T-helper 2 cell treated with Interferon-gamma antibody and Interleukin-4, amounts not matched to agents 100 ng/mL and 5 ng/mL, for 36 hours (primary cell): ENCODE measurements at regions not wholly inside any gene's neighbourhood (a gene's known extent, or its start where the extent isn't known, plus 50 kb on each side); places are given as distances from the start of the nearest gene placed in this dataset.

Experiments
- intact Hi-C: fragments of 100-400 bp; cut with micrococcal nuclease; formaldehyde crosslinking; loops from one replicate; pipeline ENCODE4 v1.15.1; 2023

DNA sequence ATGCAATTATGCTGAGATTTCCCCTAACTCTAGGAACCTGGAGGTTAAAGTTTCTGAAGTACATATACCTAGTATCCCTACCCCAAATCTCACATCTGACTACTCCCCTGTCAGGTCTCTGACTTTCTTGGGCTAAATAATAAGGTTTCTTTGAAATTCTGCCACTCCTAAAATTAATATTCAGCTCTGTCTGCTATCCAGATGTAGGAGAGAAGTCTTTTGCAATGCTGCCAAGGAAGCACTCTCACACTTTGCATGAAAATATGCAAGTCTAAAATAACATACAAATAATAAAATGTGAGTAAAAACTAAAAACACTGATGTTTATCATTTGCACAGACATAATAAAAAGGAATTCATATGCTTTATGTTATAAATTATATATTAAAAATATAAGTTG, 196.9 kb upstream of the LRFN5 start:
- intact Hi-C loops, result no loop called here

DNA sequence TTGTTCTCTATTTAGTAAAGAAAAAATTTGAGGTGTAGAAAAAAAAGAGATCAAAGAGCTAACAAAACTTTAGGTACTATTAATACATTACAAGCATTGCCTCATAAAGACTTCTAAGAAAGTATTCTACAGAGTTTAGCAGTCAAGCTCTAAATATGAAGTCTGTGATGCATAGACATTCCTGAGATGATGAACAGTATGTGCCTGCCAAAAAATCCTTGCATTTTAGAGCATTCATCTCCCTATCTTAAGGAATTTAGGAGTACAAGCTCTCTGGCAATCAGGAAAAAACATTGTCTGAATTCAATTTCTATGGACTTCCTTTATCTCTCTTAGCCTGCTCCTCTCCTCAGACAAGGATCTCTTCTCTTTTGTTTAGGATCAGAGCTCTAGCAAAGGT, 202.6 kb upstream of the LRFN5 start:
- intact Hi-C loops, result no loop called here

DNA sequence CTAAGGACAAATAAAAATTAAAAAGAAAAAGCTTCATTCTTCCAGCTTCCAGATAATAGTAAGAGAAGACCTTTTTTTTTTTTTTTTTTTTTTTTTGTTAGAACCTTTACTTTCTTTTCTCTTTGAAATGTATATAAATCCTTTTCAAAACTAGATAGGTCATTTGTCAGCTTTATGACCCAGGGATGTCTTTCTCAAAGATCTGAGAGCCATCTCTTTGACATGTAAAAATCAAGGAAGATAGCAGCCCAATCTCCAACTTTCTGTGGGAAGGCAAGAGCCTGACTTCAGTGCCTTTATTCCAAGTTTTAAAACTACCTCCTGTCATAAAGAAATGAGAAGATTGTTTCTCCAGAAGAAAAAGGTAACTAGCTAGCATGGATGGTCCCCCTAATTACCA, 203.3 kb upstream of the LRFN5 start:
- intact Hi-C loops, result no loop called here

DNA sequence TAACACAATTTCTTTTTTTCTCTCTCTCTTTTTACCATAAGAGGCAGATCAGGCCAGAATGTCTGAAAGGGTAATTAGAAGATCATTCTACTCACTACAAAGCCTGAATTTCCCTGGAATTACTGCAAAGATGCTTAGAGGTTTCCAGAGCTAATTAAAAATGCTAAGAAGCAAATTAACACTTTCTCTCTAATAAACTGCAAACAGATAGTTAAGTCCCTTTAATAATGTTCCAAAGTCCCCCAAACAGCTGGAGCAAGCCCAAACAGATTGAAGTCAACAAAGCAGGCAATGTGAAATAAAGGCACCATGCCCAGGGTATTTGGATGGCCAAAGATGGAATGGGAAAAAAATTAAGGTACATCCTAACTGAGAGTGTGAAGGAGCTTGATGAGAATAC, 208.8 kb upstream of the LRFN5 start:
- intact Hi-C loops, result no loop called here

DNA sequence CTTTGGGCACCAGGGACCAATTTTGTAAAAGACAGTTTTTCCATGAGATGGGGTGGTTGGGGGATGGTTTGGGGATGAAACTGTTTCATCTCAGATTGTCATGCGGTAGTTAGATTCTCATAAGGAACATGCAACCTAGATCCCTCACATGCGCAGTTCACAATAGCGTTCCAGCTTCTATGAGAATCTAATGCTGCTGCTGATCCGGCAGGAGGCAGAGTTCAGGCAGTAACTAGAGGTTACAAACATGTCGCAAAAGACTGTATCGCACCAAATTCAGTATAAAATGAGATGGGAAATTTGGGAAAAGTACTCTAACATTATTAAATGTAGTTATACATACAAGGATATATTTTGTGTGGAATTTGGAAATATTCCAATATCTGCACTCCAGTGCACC, 213.2 kb upstream of the LRFN5 start:
- intact Hi-C loops, result no loop called here

DNA sequence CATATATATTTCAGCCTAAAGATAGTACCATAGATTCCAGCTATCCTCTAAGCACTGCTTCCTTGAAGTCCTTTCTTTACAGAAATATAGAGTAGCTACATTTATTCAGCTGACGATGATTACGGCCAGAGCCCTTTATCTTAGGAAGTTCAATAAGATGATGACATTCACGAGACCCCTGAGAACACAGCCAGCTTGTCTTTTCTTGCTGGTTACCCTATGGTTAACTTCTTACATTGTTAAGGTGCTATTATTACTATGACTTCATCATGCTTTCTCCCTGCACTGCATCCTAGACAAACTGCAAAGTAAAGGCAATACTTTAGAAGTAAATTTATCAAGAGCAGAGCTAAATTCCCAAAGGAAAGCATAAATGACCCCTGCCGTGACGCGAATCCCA, 214.4 kb upstream of the LRFN5 start:
- intact Hi-C loops, result no loop called here

DNA sequence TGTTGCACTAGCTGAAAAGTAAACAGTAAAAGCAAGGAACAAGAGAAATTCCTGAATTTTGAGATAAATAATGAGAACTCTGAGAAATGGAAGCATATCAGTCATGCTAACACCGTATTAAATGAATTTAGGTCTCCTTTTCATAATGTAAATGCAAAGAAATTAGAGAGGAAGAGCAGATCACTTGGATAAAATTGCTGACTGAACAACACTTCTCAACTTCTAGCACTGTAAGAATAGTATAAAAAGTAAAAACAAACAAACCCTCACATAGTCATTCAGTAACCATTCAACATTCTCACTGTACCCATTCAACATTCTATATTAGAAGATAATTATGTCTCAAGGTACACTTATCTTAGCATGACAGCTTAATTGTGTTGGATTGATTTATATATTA, 217.3 kb upstream of the LRFN5 start:
- intact Hi-C loops, result no loop called here

DNA sequence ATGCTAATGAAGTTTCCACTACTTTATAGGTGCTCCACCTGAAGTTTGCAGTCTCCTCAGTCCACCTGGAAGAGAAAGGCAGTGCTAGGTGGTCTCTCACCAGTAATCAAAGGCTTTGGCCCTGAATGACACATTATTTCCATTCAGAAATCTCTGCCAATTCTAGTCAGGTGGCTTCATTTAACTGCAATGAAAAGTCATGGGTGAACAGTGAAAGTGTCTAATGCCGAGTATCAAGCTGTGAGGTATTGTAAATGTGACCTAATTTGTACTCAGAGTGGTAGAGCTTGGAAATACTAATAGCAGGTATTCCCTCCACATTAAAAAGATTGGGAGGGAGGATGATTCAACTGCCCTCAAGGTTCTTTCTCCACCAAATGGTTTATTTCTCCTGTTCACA, 220.9 kb upstream of the LRFN5 start:
- intact Hi-C loops, result no loop called here

DNA sequence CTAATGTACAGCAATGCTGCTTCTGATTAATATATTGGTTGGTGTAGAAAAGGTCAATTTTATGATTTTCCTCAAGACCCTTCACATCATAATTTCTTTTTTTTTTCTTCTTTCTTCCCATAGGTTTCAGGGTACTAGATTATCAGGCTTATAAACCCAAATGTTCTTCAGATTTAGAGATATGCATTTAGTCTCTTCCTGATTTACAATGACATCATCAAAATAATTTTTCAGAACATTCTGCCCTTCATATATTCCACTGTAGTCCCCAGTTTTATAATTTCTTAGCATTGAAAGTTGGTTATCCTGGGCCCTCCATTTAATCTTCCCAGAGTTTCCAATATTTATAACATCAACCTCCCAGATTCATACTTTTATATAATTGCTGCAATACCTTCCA, 226.7 kb upstream of the LRFN5 start:
- intact Hi-C loops, result no loop called here

DNA sequence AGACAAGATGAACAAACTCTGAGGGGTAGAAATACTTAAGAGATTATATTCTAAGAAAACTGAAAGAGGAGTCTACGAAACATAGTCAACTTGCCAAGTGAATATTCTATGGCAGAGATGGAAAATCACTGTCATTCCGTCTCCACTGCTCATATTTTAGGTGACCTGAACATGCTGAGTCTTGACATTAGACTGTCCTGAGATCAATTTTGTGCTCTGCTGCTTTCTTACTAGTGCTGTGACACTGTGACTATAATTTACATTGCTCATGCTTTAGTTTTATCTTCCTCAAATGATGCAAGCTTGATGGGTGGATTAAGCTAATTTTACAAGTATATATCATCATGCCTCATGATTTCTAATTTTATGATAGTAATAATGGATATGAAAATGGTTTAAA, 228.2 kb upstream of the LRFN5 start:
- intact Hi-C loops, result no loop called here

DNA sequence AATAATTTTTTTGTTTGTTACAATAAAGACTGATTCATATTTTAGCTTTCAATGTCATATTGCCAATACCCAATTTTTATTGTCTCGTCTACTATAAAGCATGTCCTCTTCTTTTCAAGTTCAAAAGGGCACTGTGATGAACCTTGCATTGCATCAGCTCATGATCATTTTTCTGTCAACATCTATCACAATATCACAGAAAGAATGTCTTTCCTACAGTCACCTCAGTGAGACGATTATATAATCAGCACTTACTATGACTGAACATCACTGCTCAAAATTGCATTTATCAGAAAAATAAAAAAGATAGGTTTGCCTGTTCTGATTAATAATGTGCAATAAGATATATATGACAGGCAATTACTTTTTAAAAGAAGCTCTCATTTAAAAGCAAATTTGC, 228.7 kb upstream of the LRFN5 start:
- intact Hi-C loops, result no loop called here

DNA sequence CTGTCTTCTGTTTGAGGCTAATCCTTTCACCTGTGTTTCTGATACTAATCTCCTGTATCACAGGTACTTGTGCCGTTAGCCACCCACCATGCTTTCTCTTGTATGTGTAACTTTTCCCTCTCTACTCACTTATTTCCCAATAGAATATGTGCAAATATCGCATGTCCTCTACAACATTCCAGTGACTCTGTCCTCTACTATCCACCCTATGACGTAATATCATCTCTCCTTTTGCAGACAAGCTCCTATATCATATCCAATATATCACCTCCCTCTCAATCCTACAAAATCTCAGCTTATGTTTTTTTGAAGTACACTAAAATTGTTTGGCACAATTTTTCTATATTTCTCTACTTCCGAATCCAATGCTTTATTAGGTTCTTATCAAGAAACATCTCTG, 232.6 kb upstream of the LRFN5 start:
- intact Hi-C loops, result no loop called here

DNA sequence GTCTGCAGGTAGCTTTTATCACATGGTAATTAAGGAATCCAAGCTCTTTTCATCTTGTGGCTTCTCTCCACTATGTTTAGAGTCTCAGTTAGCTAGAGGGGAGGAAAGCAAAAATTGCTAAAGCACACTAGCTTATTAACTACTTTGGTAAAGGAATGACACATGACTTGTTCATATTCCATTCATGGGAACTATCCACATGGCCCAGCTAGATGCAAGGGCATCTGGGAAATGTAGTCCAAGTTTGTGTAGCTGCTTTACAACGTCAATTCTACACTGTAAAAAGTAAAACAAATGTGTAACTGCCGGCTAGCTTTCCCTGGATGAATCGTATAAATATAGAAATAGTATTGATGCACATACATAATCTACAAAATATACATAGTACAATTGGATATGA, 244.5 kb upstream of the LRFN5 start:
- intact Hi-C loops, result no loop called here

DNA sequence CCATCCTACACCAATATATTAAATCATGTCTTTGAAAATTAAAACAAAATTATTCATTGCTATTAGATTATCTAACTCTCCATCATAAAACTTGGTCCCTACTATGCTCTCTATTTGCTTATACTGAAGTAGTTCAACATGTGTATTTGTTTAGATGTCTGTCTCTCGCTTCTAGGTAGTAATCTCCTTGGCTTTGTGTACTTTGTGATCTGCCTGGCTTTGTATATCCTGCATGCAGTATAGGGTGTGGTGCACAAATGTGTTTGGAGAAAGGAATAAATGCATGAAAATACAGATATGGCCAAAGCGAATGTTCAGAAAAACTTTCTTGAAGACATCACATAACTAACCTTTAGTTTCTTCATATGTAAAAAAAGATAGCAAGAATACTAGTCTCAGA, 246.6 kb upstream of the LRFN5 start:
- intact Hi-C loops, result no loop called here

DNA sequence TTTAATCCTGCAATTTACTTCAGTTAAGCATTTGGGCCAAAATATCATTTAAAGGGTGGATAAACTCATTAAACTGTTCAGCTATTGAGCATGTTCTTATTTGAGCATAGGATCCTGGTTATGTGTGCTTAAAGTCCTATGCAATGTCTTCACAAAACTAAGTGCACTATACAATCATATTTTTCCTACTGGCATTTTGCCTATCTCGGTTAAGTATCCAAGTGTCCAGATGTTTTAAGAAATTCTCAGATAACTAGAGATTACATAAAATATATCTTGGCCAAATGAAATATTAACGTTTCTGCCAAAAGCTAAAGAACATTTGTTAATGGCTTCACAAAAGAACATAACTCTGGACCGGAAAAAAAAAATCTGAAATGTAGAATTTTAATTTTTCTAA, 250.8 kb upstream of the LRFN5 start:
- intact Hi-C loops, result no loop called here

DNA sequence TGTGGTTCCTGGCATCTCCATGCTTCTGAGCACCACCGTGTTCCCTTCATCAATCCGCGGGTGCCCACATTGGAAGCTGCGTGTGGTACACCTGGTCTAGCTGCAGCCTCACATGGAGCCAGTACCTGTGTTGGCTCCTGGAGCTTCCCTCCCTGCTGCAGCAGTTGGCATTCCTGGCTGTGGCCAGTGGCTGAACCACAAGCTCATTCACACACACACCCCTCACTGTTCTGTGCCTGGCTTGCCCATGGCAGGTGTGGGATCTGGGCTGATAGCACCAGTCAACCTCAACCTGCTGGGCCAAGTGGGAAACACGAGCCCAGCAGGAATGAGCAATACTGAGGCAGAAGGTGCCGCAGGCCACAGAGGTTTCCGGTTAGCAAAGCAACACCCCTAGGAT, 256.2 kb upstream of the LRFN5 start:
- intact Hi-C loops, result no loop called here

DNA sequence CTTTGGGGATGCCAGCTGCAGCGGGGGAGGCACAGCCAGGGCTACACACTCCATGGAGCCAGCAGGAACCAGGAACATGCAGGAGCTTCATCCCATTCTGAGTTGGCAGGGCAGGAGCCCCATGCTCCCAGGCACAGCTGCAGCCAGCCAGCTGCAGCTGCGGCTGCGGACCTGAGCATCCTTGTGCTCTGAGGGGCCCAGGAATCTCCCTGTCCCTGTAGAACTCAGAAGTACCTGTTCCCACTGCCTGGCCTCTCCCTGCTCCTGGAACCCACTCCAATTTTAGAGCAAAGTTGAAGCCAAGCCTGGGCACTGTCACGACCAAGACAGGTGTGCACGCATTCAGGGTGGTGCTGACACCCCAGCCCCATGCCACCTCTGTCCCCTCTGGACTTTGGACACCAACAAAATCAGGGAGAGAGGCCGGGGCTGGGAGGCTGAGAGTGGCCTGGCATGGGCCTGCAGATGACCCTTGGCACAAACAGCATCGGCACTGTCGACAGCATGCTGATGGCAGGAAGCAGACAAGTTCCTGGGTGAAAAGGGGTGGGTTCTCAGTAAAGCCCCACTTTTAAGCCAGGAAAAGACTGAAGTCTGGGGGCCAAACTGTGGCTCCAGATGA, 257.3 kb upstream of the LRFN5 start:
- intact Hi-C loops, result no loop called here

DNA sequence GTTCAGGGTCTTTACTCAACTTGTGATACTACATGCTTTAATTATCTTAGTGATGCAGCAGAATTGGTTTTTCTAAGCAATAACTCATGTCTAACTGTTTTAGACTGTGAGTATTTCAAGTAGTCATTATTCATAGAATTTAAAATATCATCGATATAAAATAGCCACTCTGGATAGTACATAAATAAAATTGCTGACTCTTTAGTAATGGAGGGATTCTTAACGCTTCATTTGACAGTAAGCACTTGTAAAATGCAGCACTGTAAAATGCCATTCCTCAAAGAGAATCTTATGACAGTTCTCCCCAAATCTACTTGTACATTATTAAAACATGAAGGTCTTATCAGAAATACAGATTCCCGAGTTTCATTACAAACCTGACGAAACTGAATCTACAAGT, 262.8 kb upstream of the LRFN5 start:
- intact Hi-C loops, result no loop called here

DNA sequence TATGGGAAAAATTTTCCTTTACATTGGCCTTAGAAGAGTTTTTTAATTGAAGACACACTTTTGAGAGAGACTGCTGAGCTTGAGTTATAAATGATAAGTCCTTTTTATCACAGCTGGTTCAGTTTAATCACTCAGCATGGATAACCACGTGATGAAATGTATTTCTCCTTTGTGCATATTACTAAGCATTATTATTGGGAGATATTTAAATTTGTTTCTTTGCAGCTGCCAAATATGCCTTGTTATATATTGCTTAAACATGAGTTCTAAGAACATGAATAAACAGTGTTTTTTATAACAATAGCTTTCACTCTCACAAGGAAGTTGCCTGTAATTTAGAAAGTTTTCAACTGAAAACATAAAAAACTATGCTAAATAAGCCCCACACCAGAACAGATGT, 293.5 kb upstream of the LRFN5 start:
- intact Hi-C loops, result no loop called here

DNA sequence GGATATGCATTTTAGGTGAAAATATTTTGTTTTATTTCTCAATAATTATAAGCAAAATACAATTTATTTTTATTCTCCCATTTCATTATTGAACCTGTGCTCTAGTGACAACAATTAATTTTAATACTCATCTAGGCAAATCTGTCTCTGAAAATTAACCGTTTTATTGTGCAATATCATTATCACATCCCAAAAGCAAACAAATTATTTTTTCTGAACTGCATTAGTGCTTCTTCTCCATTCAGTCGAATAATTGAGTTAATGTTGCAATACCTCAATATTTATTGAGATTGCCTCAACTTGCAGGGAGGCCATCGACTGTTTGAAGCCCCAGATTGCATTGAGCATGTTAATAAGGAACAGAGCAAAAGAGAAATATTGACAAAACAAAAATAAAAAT, 303.2 kb upstream of the LRFN5 start:
- intact Hi-C loops, result no loop called here

DNA sequence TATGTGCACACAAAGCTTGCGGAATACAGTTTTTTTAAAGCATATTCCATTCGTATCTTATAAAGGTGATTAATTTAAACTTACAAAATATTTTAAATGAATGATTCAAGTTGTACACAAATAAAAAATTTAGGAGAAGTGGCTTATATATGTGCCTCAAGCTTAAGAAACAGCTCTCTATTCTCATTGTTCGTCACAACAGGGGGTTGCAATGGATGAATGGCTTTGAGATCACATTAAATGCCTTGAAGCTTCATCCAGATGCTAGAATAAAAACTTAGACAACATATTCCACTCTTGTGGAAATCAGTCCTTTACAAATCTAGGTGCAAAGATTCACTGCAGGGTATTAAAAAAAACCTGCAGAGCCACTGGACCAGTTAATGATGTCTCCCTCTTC, 303.9 kb upstream of the LRFN5 start:
- intact Hi-C loops, result no loop called here

DNA sequence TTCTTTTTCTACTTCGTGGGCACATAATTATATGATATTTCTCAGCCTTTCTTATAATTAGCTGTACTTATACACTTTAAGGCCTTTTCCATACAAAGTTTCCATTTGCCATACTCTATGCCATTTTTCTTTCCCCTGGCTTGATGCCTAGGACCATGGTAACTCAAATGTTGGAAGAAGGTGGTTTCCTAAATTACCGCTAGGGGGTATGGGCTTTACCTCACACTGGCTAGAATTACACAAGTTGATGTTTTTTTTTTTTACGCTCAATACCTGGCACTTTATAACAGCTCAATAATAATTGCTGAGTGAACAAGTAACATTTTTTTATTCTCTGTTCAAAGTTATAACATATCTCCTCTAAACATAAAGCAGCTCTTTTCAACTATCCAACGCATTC, 306.8 kb upstream of the LRFN5 start:
- intact Hi-C loops, result no loop called here

DNA sequence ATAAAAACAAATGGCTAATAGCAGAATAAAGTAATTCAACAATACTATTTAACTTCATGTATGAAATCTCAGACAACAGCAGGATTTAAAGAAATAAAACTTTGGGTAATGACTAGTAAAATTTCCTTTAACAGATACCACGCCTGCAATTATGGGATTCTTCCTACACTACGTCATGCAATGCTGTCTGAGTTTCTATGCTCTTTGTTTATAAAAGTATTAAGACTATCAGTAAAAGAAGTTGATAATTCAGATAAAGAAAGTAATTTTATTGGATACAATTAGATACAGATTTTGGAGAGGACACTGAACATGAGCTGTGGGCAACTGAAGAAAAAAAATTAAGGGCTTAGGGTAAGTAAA, 308.4 kb upstream of the LRFN5 start:
- intact Hi-C loops, result no loop called here

DNA sequence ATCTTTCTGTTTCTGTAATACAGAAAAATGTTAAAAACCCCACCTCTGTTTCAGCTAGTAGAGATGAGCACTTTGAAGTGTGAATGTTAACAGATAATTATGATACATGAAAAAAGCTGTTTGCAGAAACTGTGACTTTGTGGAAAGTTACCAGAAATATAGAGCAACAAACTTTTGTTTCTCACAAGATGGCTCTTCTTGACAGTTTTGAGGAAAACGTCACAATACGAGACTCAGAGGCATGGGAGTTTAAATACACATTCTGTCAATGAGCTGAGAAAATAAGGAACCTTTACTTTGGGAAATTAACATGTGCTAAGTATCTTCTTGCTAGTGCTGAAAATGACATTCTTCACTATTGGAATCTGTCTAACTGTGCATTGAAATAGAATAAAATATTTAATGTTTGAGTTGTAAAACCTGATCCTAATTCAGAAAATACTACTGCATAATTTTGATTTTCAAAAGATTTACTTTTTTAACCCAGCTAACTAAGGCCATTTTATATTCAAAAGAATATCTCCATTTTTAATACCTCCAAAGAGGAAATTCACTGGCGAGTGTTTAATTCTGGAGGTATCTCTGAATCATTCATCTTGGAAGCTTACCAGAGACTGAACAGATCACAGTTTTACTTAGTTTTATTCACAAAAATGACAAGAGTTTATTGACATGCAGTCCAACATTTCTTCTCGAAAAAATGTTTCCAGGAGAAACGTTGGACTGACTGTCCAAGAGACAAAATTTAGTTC, 308.9 kb upstream of the LRFN5 start:
- intact Hi-C loops, result no loop called here
